PC-9 (cell line): ENCODE measurements at regions not wholly inside any gene's neighbourhood (a gene's known extent, or its start where the extent isn't known, plus 50 kb on each side); places are given as distances from the start of the nearest gene placed in this dataset.
"Not testable (repeated sequence)": the region's sequence is repeated elsewhere in the genome, so short reads cannot be mapped to it uniquely, and the experiment has no call there.

ENCODE experiments used
- BruUV-seq: library from RNA; stranded (reverse); fragments of 400-500 nt; replicated peaks from 2 replicates; lab custom pipeline; 2021; lab: Mats Ljungman, UMichigan
- CTCF ChIA-PET: fragments of 300-600 bp; sonication (Branson Sonifier 250); formaldehyde crosslinking; loops from one replicate; lab custom pipeline; 2022; ENCODE audit warnings: antibody characterized with exemption; lab: Charles Lee
- POLR2A ChIA-PET: fragments of 300-600 bp; sonication (Branson Sonifier 250); formaldehyde crosslinking; loops from one replicate; lab custom pipeline; 2022; ENCODE audit warnings: antibody characterized with exemption; ENCODE audit not compliant: unreplicated experiment; lab: Charles Lee
- DNase-seq, 2 experiments: peaks; one replicate each; pipeline versions ENCODE4 v3.0.0 to v3.0.0-alpha.2; 2015 to 2022; ENCODE audit warnings: mixed read lengths in 1 of 2
- H2AFZ ChIP-seq: fragments of 200-600 bp; sonication (generic); 2 replicates; pipeline ENCODE4 v1.8.1; 2017; ENCODE audit warnings: antibody characterized with exemption
- H3F3A ChIP-seq: fragments of 200-600 bp; sonication (generic); 2 replicates; pipeline ENCODE4 v1.8.1; 2017; ENCODE audit warnings: antibody characterized with exemption, mild to moderate bottlenecking, low read depth; ENCODE audit not compliant: insufficient read depth
- H3K27ac ChIP-seq: fragments of 200-600 bp; sonication (generic); 2 replicates; pipeline ENCODE4 v1.6.1; 2016; ENCODE audit warnings: mixed run types
- H3K27me3 ChIP-seq: fragments of 200-600 bp; sonication (generic); 2 replicates; pipeline ENCODE4 v1.6.1; 2016; ENCODE audit warnings: low read depth, mixed run types; ENCODE audit not compliant: insufficient read depth
- H3K36me3 ChIP-seq: fragments of 200-600 bp; sonication (generic); 2 replicates; pipeline ENCODE4 v1.6.1; 2016; ENCODE audit warnings: low read depth, mixed run types
- H3K4me1 ChIP-seq: fragments of 200-600 bp; sonication (generic); replicated peaks from 2 replicates; pipeline ENCODE4 v1.6.1; 2016; ENCODE audit warnings: mixed run types; ENCODE audit not compliant: insufficient read depth
- H3K4me2 ChIP-seq: fragments of 200-600 bp; sonication (generic); 2 replicates; pipeline ENCODE4 v1.6.1; 2017; ENCODE audit warnings: mixed run types
- H3K4me3 ChIP-seq: fragments of 200-600 bp; sonication (generic); 2 replicates; pipeline ENCODE4 v1.6.1; 2016; ENCODE audit warnings: mixed run types
- H3K79me2 ChIP-seq: fragments of 200-600 bp; sonication (generic); 2 replicates; pipeline ENCODE4 v1.6.1; 2017; ENCODE audit warnings: low read depth, mixed run types
- H3K9me2 ChIP-seq: fragments of 200-600 bp; sonication (generic); 2 replicates; pipeline ENCODE4 v1.8.1; 2017; ENCODE audit warnings: mild to moderate bottlenecking; ENCODE audit not compliant: insufficient read depth
- H3K9me3 ChIP-seq: fragments of 200-600 bp; sonication (generic); 2 replicates; pipeline ENCODE4 v1.8.1; 2016; ENCODE audit warnings: low read depth; ENCODE audit not compliant: insufficient read depth
- H4K20me1 ChIP-seq: fragments of 200-600 bp; sonication (generic); 2 replicates; pipeline ENCODE4 v1.8.1; 2017; ENCODE audit not compliant: insufficient read depth
- CTCF ChIP-seq: fragments of 200-600 bp; sonication (generic); conservative IDR thresholded peaks from 2 replicates; pipeline ENCODE4 v1.6.1; 2017; ENCODE audit warnings: mixed run types, antibody characterized with exemption, mild to moderate bottlenecking, moderate library complexity
- EZH2 ChIP-seq: fragments of 200-600 bp; sonication (generic); IDR thresholded peaks from 2 replicates; pipeline ENCODE4 v1.8.0; 2017; ENCODE audit warnings: antibody characterized with exemption, low read depth
- intact Hi-C: fragments of 100-400 bp; cut with micrococcal nuclease; formaldehyde crosslinking; loops from one replicate; pipeline ENCODE4 v1.10.0; 2022; ENCODE audit not compliant: unreplicated experiment

- ChIA-PET POLR2A (no interaction called here), CTCF (no interaction called here)
- DNase-seq: no peak
- Histone ChIP-seq H4K20me1 (no peaks in the 10 kb centered on the region), H3K4me2 (no peak overlapping the region), H3K4me1 (no peaks in the 10 kb centered on the region), H3K4me3 (no peak overlapping the region), H3K9me2 (no peaks in the 10 kb centered on the region), H3K27ac (no peak overlapping the region), H3K9me3 (no peaks in the 10 kb centered on the region), H3K79me2 (no peaks in the 10 kb centered on the region), H3K36me3 (no peaks in the 10 kb centered on the region), H2AFZ (no peak overlapping the region), H3F3A (no peaks in the 10 kb centered on the region), H3K27me3 (no peaks in the 10 kb centered on the region)
- BruUV-seq: no TSS peak
- intact Hi-C loops: no loop called here
- no peak for TF ChIP-seq EZH2
Measured at GRCh38 chr6:84953111-84953755, 188.8 kb upstream of the TBX18 start.

GRCh38 chr6:84944926-84945325, 180.5 kb upstream of the TBX18 start:
- H3F3A ChIP-seq, H3K4me3 ChIP-seq, H3K9me2 ChIP-seq, H3K4me1 ChIP-seq, H2AFZ ChIP-seq, H3K27me3 ChIP-seq, H3K36me3 ChIP-seq, intact Hi-C loops, H3K4me2 ChIP-seq, H3K79me2 ChIP-seq, H3K9me3 ChIP-seq, POLR2A ChIA-PET, H4K20me1 ChIP-seq, BruUV-seq, DNase-seq, H3K27ac ChIP-seq: not testable (repeated sequence)
- CTCF ChIA-PET: interaction anchor here (0.6 kb wide), 1 partner anchor 67 kb away, joined by 3 read pairs; no protein-coding TSS in a partner anchor

- intact Hi-C loops: no loop called here
- BruUV-seq: no TSS peak
- no peak for DNase-seq
- Histone ChIP-seq H3K4me2 (no peak overlapping the region), H4K20me1 (no peaks in the 10 kb centered on the region), H3K9me3 (no peaks in the 10 kb centered on the region), H3K79me2 (no peaks in the 10 kb centered on the region), H3K27me3 (no peaks in the 10 kb centered on the region), H2AFZ (no peak overlapping the region), H3K4me3 (no peak overlapping the region), H3F3A (no peaks in the 10 kb centered on the region), H3K27ac (no peak overlapping the region), H3K4me1 (no peaks in the 10 kb centered on the region), H3K36me3 (no peaks in the 10 kb centered on the region), H3K9me2 (no peaks in the 10 kb centered on the region)
- POLR2A ChIA-PET: no interaction called here
- CTCF ChIA-PET: no interaction called here
- no peak for TF ChIP-seq CTCF
- TF ChIP-seq EZH2: no peak
Measured at GRCh38 chr6:84943905-84944304, 179.5 kb upstream of the TBX18 start.

GRCh38 chr6:84941609-84942008, 177.2 kb upstream of the TBX18 start:
- H3K4me1 ChIP-seq, H3K27me3 ChIP-seq, H3K9me2 ChIP-seq, H3K36me3 ChIP-seq, H2AFZ ChIP-seq, H3K4me2 ChIP-seq, H3K9me3 ChIP-seq, H3K4me3 ChIP-seq, CTCF ChIA-PET, H3K79me2 ChIP-seq, intact Hi-C loops, H3F3A ChIP-seq, BruUV-seq, H3K27ac ChIP-seq, POLR2A ChIA-PET, H4K20me1 ChIP-seq, DNase-seq: not testable (repeated sequence)
